ENCODE measurements at regions not wholly inside any gene's neighbourhood (a gene's known extent, or its start where the extent isn't known, plus 50 kb on each side); places are given as distances from the start of the nearest gene placed in this dataset.

DNA sequence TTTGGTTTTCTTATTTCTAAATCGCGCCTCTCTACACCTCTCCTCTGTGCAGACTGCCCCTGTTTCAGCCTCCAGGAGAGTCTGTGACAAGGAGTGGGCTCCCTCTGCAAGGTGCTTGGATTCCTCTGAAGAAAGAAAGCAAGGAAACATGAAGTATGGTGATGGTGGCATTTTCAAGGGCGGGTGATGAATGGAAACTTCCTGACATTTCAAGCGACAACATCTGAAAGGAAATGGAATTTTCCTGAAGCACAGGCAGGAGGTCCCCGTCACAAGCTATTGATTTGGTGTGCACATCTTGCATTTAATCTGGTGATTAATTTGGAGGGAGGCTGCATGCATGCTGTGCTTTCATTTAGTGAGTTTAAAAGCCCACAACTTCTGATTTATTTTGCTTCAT is 164.6 kb upstream of the FGGY start:
- TF ChIP-seq, protein P1, sequence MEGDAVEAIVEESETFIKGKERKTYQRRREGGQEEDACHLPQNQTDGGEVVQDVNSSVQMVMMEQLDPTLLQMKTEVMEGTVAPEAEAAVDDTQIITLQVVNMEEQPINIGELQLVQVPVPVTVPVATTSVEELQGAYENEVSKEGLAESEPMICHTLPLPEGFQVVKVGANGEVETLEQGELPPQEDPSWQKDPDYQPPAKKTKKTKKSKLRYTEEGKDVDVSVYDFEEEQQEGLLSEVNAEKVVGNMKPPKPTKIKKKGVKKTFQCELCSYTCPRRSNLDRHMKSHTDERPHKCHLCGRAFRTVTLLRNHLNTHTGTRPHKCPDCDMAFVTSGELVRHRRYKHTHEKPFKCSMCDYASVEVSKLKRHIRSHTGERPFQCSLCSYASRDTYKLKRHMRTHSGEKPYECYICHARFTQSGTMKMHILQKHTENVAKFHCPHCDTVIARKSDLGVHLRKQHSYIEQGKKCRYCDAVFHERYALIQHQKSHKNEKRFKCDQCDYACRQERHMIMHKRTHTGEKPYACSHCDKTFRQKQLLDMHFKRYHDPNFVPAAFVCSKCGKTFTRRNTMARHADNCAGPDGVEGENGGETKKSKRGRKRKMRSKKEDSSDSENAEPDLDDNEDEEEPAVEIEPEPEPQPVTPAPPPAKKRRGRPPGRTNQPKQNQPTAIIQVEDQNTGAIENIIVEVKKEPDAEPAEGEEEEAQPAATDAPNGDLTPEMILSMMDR (IDR thresholded peaks at IDR 0.05; ENCODE audit: insufficient read depth, low read length): no peak
- TF ChIP-seq POLR2AphosphoS5 (IDR thresholded peaks at IDR 0.05; ENCODE audit: low read depth): no peak
- TF ChIP-seq, protein P2, sequence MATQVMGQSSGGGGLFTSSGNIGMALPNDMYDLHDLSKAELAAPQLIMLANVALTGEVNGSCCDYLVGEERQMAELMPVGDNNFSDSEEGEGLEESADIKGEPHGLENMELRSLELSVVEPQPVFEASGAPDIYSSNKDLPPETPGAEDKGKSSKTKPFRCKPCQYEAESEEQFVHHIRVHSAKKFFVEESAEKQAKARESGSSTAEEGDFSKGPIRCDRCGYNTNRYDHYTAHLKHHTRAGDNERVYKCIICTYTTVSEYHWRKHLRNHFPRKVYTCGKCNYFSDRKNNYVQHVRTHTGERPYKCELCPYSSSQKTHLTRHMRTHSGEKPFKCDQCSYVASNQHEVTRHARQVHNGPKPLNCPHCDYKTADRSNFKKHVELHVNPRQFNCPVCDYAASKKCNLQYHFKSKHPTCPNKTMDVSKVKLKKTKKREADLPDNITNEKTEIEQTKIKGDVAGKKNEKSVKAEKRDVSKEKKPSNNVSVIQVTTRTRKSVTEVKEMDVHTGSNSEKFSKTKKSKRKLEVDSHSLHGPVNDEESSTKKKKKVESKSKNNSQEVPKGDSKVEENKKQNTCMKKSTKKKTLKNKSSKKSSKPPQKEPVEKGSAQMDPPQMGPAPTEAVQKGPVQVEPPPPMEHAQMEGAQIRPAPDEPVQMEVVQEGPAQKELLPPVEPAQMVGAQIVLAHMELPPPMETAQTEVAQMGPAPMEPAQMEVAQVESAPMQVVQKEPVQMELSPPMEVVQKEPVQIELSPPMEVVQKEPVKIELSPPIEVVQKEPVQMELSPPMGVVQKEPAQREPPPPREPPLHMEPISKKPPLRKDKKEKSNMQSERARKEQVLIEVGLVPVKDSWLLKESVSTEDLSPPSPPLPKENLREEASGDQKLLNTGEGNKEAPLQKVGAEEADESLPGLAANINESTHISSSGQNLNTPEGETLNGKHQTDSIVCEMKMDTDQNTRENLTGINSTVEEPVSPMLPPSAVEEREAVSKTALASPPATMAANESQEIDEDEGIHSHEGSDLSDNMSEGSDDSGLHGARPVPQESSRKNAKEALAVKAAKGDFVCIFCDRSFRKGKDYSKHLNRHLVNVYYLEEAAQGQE (IDR thresholded peaks at IDR 0.05; ENCODE audit: insufficient replicate concordance, low read depth): no peak
- no peak for TF ChIP-seq GABPA (IDR thresholded peaks at IDR 0.05; ENCODE audit: low read depth)
- no peak for TF ChIP-seq SPI1 (IDR thresholded peaks at IDR 0.05; ENCODE audit: borderline replicate concordance, low read depth)

Data from HL-60 (cell line).